HG03064 (cell line): ENCODE measurements at regions not wholly inside any gene's neighbourhood (a gene's known extent, or its start where the extent isn't known, plus 50 kb on each side); places are given as distances from the start of the nearest gene placed in this dataset.

Experiments used
- ATAC-seq: cut with Tn5 transposase; IDR thresholded peaks from one replicate; pipeline ENCODE4 v1.9.1; 2021; ENCODE audit warnings: low read depth; ENCODE audit not compliant: unreplicated experiment

- no peak for ATAC-seq
These were observed 216.8 kb downstream of the NXNL2 start for GRCh38 chr9:88751781-88752180.

- no peak for ATAC-seq
These were observed 218.9 kb downstream of the NXNL2 start for GRCh38 chr9:88753691-88754367.

GRCh38 chr9:88754452-88754851, 219.5 kb downstream of the NXNL2 start:
- no peak for ATAC-seq

- no peak for ATAC-seq
These were observed 219.9 kb downstream of the NXNL2 start for GRCh38 chr9:88754886-88755285.

GRCh38 chr9:88757406-88758010, 222.5 kb downstream of the NXNL2 start:
- no peak for ATAC-seq

GRCh38 chr9:88759364-88759763, 224.4 kb downstream of the NXNL2 start:
- ATAC-seq = no peak

- no peak for ATAC-seq
These were observed 224.3 kb upstream of the S1PR3 start for GRCh38 chr9:88766778-88767503.

- ATAC-seq = no peak
These were observed 223.8 kb upstream of the S1PR3 start for GRCh38 chr9:88767504-88767790.

- ATAC-seq = no peak
These were observed 218.7 kb upstream of the S1PR3 start for GRCh38 chr9:88772575-88772974.

- ATAC-seq = no peak
These were observed 218.1 kb upstream of the S1PR3 start for GRCh38 chr9:88773126-88773525.

GRCh38 chr9:88773627-88774244, 217.5 kb upstream of the S1PR3 start:
- ATAC-seq = no peak

GRCh38 chr9:88775037-88775471, 216.2 kb upstream of the S1PR3 start:
- no peak for ATAC-seq

GRCh38 chr9:88775559-88775958, 215.7 kb upstream of the S1PR3 start:
- no peak for ATAC-seq

GRCh38 chr9:88775966-88776365, 215.3 kb upstream of the S1PR3 start:
- no peak for ATAC-seq

GRCh38 chr9:88776717-88777497, 214.4 kb upstream of the S1PR3 start:
- ATAC-seq = no peak

GRCh38 chr9:88777498-88778312, 213.6 kb upstream of the S1PR3 start:
- no peak for ATAC-seq

- ATAC-seq = no peak
These were observed 209.5 kb upstream of the S1PR3 start for GRCh38 chr9:88781628-88782391.

- no peak for ATAC-seq
These were observed 208.1 kb upstream of the S1PR3 start for GRCh38 chr9:88782931-88783710.

GRCh38 chr9:88783711-88784083, 207.6 kb upstream of the S1PR3 start:
- no peak for ATAC-seq
